Keratinocyte (primary cell): ENCODE measurements at regions not wholly inside any gene's neighbourhood (a gene's known extent, or its start where the extent isn't known, plus 50 kb on each side); places are given as distances from the start of the nearest gene placed in this dataset.

Experiments
- DNase-seq: peaks from one replicate; pipeline ENCODE4 v3.0.0-alpha.2; 2011; ENCODE audit warnings: low read depth, missing footprints, low spot score
- FAIRE-seq: peaks from 2 replicates; lab custom pipeline; 2011; peaks lifted over from hg19 to GRCh38; lab: Jason Lieb, UNC
- H2AFZ ChIP-seq: 2 replicates; pipeline ENCODE4 v1.6.0; 2012; ENCODE audit warnings: low read length, control low read depth, inconsistent platforms; ENCODE audit not compliant: control insufficient read depth
- H3K27ac ChIP-seq: 2 replicates; pipeline ENCODE4 v1.5.1; 2011; ENCODE audit warnings: low read length; ENCODE audit not compliant: control insufficient read depth, insufficient read depth
- H3K27me3 ChIP-seq: 3 replicates; pipeline ENCODE4 v1.6.0; 2011; ENCODE audit warnings: low read length; ENCODE audit not compliant: control insufficient read depth, insufficient read depth; ENCODE audit errors: extremely low read depth
- H3K36me3 ChIP-seq, 2 experiments: 2 replicates in 1 of 2; 3 replicates in 1 of 2; pipeline ENCODE4 v1.5.1; 2011; ENCODE audit warnings: low read length in 2 of 2, mild to moderate bottlenecking in 1 of 2; ENCODE audit not compliant: control insufficient read depth in 2 of 2, insufficient read depth in 2 of 2; ENCODE audit errors: extremely low read depth in 1 of 2
- H3K4me1 ChIP-seq: 3 replicates; pipeline ENCODE4 v1.5.1; 2011; ENCODE audit warnings: low read length; ENCODE audit not compliant: control insufficient read depth, insufficient read depth; ENCODE audit errors: extremely low read depth
- H3K4me2 ChIP-seq: 3 replicates; pipeline ENCODE4 v1.6.0; 2011; ENCODE audit warnings: low read depth, low read length; ENCODE audit not compliant: control insufficient read depth, insufficient read depth; ENCODE audit errors: extremely low read depth
- H3K4me3 ChIP-seq, 3 experiments: fragments of 200-600 bp in 1 of 3; sonication (generic) in 1 of 3; 2 replicates in 2 of 3; 3 replicates in 1 of 3; pipeline ENCODE4 v1.5.1; 2011 to 2016; ENCODE audit warnings: low read length in 3 of 3, mild to moderate bottlenecking in 3 of 3, control low read depth in 2 of 3, inconsistent platforms in 1 of 3, low read depth in 1 of 3, mixed read lengths in 1 of 3, mixed run types in 1 of 3, moderate library complexity in 1 of 3; ENCODE audit not compliant: control insufficient read depth in 2 of 3, insufficient read depth in 2 of 3; ENCODE audit errors: extremely low read depth in 1 of 3
- H3K79me2 ChIP-seq: 2 replicates; pipeline ENCODE4 v1.6.0; 2012; ENCODE audit warnings: low read length; ENCODE audit not compliant: control insufficient read depth, insufficient read depth
- H3K9ac ChIP-seq: 3 replicates; pipeline ENCODE4 v1.6.0; 2011; ENCODE audit warnings: low read length; ENCODE audit not compliant: control insufficient read depth, insufficient read depth; ENCODE audit errors: extremely low read depth
- H3K9me1 ChIP-seq: 3 replicates; pipeline ENCODE4 v1.6.0; 2011; ENCODE audit warnings: low read length; ENCODE audit not compliant: control insufficient read depth, insufficient read depth; ENCODE audit errors: extremely low read depth
- H3K9me3 ChIP-seq: 2 replicates; pipeline ENCODE4 v1.5.1; 2012; ENCODE audit warnings: low read depth, low read length; ENCODE audit not compliant: control insufficient read depth
- H4K20me1 ChIP-seq: 3 replicates; pipeline ENCODE4 v1.6.0; 2011; ENCODE audit warnings: low read length; ENCODE audit not compliant: control insufficient read depth, insufficient read depth; ENCODE audit errors: extremely low read depth
- CTCF ChIP-seq, 3 experiments: IDR thresholded peaks in 1 of 3; conservative IDR thresholded peaks in 1 of 3; optimal IDR thresholded peaks in 1 of 3; 2 replicates in 2 of 3; 3 replicates in 1 of 3; pipeline versions ENCODE3 to v1.5.1; 2011; ENCODE audit warnings: low read length in 3 of 3, mild to moderate bottlenecking in 3 of 3, moderate library complexity in 2 of 3, control low read depth in 1 of 3, inconsistent platforms in 1 of 3; ENCODE audit not compliant: insufficient read depth in 2 of 3; ENCODE audit errors: extremely low read depth in 1 of 3
- EZH2 ChIP-seq: IDR thresholded peaks from one replicate; pipeline ENCODE4 v1.6.1; 2012; ENCODE audit warnings: inconsistent platforms, mild to moderate bottlenecking, low read length, moderate library complexity
- dilution Hi-C: fragments of 300-500 bp; cut with MboI; formaldehyde crosslinking; loops from one replicate; pipeline ENCODE4 v1.7.0; 2020; ENCODE audit warnings: low sequenced_read_pairs; ENCODE audit not compliant: extremely low pct_ligation_motif_present

GRCh38 chr10:29882766-29883165 lies 176.6 kb downstream of the JCAD start:
- Histone ChIP-seq H3K27me3 (no peaks in the 10 kb centered on the region), H2AFZ (no peak overlapping the region), H3K4me2 (no peak overlapping the region), H3K9me1 (no peaks in the 10 kb centered on the region), H3K36me3 (no peaks in the 10 kb centered on the region), H3K9ac (no peak overlapping the region), H3K27ac (no peak overlapping the region), H3K9me3 (no peaks in the 10 kb centered on the region), H3K4me3 (no peak overlapping the region), H3K79me2 (no peaks in the 10 kb centered on the region), H3K4me1 (no peaks in the 10 kb centered on the region), H4K20me1 (no peaks in the 10 kb centered on the region)
- FAIRE-seq (no peak), DNase-seq (no peak)
- TF ChIP-seq EZH2 (no peak), CTCF (optimal IDR thresholded peaks at IDR 0.05 in 1 of 3, IDR thresholded peaks at IDR 0.05 in 1 of 3, conservative IDR thresholded peaks at IDR 0.05 in 1 of 3; ENCODE audit: extremely low read depth in 1 of 3, insufficient read depth in 2 of 3, low read length in 3 of 3) (no peak)
- dilution Hi-C loops: no loop called here

GRCh38 chr10:29881811-29882210 lies 177.6 kb downstream of the JCAD start:
- no peaks in the 10 kb centered on the region for H3K36me3 ChIP-seq
- H3K4me3 ChIP-seq: no peak overlapping the region
- no peaks in the 10 kb centered on the region for H3K4me1 ChIP-seq
- TF ChIP-seq EZH2 (no peak), CTCF (optimal IDR thresholded peaks at IDR 0.05 in 1 of 3, IDR thresholded peaks at IDR 0.05 in 1 of 3, conservative IDR thresholded peaks at IDR 0.05 in 1 of 3; ENCODE audit: extremely low read depth in 1 of 3, insufficient read depth in 2 of 3, low read length in 3 of 3) (no peak)
- no peak overlapping the region for H3K4me2 ChIP-seq
- no peak overlapping the region for H3K9ac ChIP-seq
- dilution Hi-C loops: no loop called here
- H4K20me1 ChIP-seq: no peaks in the 10 kb centered on the region
- DNase-seq (no peak), FAIRE-seq (no peak)
- H2AFZ ChIP-seq: no peak overlapping the region
- H3K79me2 ChIP-seq: no peaks in the 10 kb centered on the region
- no peaks in the 10 kb centered on the region for H3K27me3 ChIP-seq
- no peaks in the 10 kb centered on the region for H3K9me3 ChIP-seq
- H3K27ac ChIP-seq: no peak overlapping the region
- H3K9me1 ChIP-seq: no peaks in the 10 kb centered on the region
